Suprapubic skin (tissue), 4 donors: ENCODE measurements at regions not wholly inside any gene's neighbourhood (a gene's known extent, or its start where the extent isn't known, plus 50 kb on each side); places are given as distances from the start of the nearest gene placed in this dataset.

ENCODE experiments used
- CTCF ChIP-seq, 2 donors: fragments of 200-600 bp in 1 of 2; fragments of 450-650 bp in 1 of 2; sonication (generic) in 1 of 2; IDR thresholded peaks; one replicate each; pipeline ENCODE4 v1.5.1; 2016 to 2019; ENCODE audit warnings: antibody characterized with exemption in 2 of 2, mild to moderate bottlenecking in 1 of 2, moderate library complexity in 1 of 2
- EP300 ChIP-seq: sonication (generic); formaldehyde crosslinking; IDR thresholded peaks from one replicate; pipeline ENCODE4 v1.6.1; 2017; ENCODE audit warnings: antibody characterized with exemption
- POLR2A ChIP-seq, 2 donors: fragments of 450-650 bp; IDR thresholded peaks; one replicate each; pipeline ENCODE4 v1.6.1; 2017; ENCODE audit warnings: antibody characterized with exemption in 2 of 2, mild to moderate bottlenecking in 2 of 2, moderate library complexity in 2 of 2
- POLR2AphosphoS5 ChIP-seq, 3 donors: sonication (generic); formaldehyde crosslinking; IDR thresholded peaks; one replicate each; pipeline ENCODE4 v1.6.1; 2017; ENCODE audit warnings: antibody characterized with exemption in 3 of 3

GRCh38 chr14:34247605-34248004 is 214.4 kb downstream of the SPTSSA start:
- TF ChIP-seq POLR2A (IDR thresholded peaks at IDR 0.05): no peak
- no peak for TF ChIP-seq POLR2AphosphoS5 (IDR thresholded peaks at IDR 0.05)
- TF ChIP-seq EP300: no peak
- TF ChIP-seq CTCF (IDR thresholded peaks at IDR 0.05): no peak
